HepG2 (cell line): ENCODE measurements at regions not wholly inside any gene's neighbourhood (a gene's known extent, or its start where the extent isn't known, plus 50 kb on each side); places are given as distances from the start of the nearest gene placed in this dataset.

Experiments used
- KDM4B ChIP-seq: sonication (generic); formaldehyde crosslinking; IDR thresholded peaks from 2 replicates; pipeline ENCODE4 v1.4.0; 2020; ENCODE audit warnings: missing genetic modification reagents
- MAX ChIP-seq: IDR thresholded peaks from 2 replicates; pipeline ENCODE4 v1.6.1; 2012; ENCODE audit warnings: inconsistent platforms
- THAP11 ChIP-seq: IDR thresholded peaks from 2 replicates; pipeline ENCODE4 v1.6.1; 2016; ENCODE audit warnings: missing biosample characterization, missing genetic modification reagents

GRCh38 chr2:61640406-61640805, 102.2 kb upstream of the XPO1 start:
- TF ChIP-seq KDM4B = no peak
- TF ChIP-seq MAX = no peak
- TF ChIP-seq THAP11 = no peak
